ENCODE measurements at regions not wholly inside any gene's neighbourhood (a gene's known extent, or its start where the extent isn't known, plus 50 kb on each side); places are given as distances from the start of the nearest gene placed in this dataset.
A peak's percentile ranks its signal among the peaks of the same experiment; 100 is the strongest.

- Histone ChIP-seq H3K4me3 (peak overlapping the region in 1 of 4 donors; percentile 20), H3K27ac (peak overlapping the region; percentile 87 to 90 (median 88)), H3K27me3 (no peaks in the 10 kb centered on the region), H3K4me1 (peaks cover 0 to 37% (median 26%) of the 10 kb centered on the region in 4 donors), H3K9me3 (no peaks in the 10 kb centered on the region), H3K36me3 (no peaks in the 10 kb centered on the region)
- peak; percentile 93 for DNase-seq
- WGBS, 2 donors, result 60 to 74% methylated on average over 20 of the region's 20 CpGs
- no peak for TF ChIP-seq POLR2A (IDR thresholded peaks at IDR 0.05)
- peak in 1 of 4 donors; percentile 7 for TF ChIP-seq EP300 (IDR thresholded peaks at IDR 0.05)
- no peak for TF ChIP-seq CTCF (IDR thresholded peaks at IDR 0.05)
- TF ChIP-seq POLR2AphosphoS5 (IDR thresholded peaks at IDR 0.05), result peak; percentile 38 to 74 (median 54)
- intact Hi-C loops (cut with DNase I), result loop anchor here (1.0 kb wide), 2 partner anchors 19 to 91 kb away; partner anchors contain the start of gene KLF13
These were observed 91.1 kb upstream of the KLF13 start for GRCh38 chr15:31235311-31236183.

GRCh38 chr15:31236184-31237042 is 90.2 kb upstream of the KLF13 start:
- no peaks in the 10 kb centered on the region for H3K9me3 ChIP-seq
- peaks cover 0 to 37% (median 26%) of the 10 kb centered on the region in 4 donors for H3K4me1 ChIP-seq
- WGBS, 2 donors, result 64 to 66% methylated on average over 19 of the region's 19 CpGs
- peak overlapping the region in 1 of 4 donors; percentile 20 for H3K4me3 ChIP-seq
- intact Hi-C loops (cut with DNase I), result loop anchor here (1.0 kb wide), 2 partner anchors 20 to 90 kb away; partner anchors contain the start of gene KLF13
- peak overlapping the region; percentile 87 to 90 (median 88) for H3K27ac ChIP-seq
- TF ChIP-seq EP300 (IDR thresholded peaks at IDR 0.05) (peak in 3 of 4 donors; percentile 44 to 86 (median 50)), POLR2A (IDR thresholded peaks at IDR 0.05) (no peak), POLR2AphosphoS5 (IDR thresholded peaks at IDR 0.05) (peak; percentile 59 to 92 (median 78)), CTCF (IDR thresholded peaks at IDR 0.05) (no peak)
- peak; percentile 96 for DNase-seq
- no peaks in the 10 kb centered on the region for H3K36me3 ChIP-seq
- H3K27me3 ChIP-seq, result no peaks in the 10 kb centered on the region

DNA sequence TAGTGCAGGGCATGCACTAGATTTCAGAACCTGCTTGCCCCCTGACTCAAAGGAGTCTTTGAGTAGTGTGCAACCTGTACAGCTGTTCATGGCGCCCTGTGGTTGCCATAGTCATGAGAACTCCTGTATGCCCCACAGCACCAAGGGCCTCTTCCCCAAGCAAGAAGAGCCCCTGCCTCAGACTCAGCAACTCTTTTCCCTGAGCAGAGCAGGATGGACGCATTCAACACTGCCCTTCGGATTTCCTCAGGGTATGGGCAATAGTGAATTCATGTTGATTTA is 89.7 kb upstream of the KLF13 start:
- no peaks in the 10 kb centered on the region for H3K36me3 ChIP-seq
- TF ChIP-seq EP300 (IDR thresholded peaks at IDR 0.05), result no peak
- TF ChIP-seq POLR2A (IDR thresholded peaks at IDR 0.05), result no peak
- TF ChIP-seq CTCF (IDR thresholded peaks at IDR 0.05), result no peak
- no peak for TF ChIP-seq POLR2AphosphoS5 (IDR thresholded peaks at IDR 0.05)
- peaks cover 0 to 37% (median 26%) of the 10 kb centered on the region in 4 donors for H3K4me1 ChIP-seq
- 97% methylated on average over 3 of the region's 3 CpGs for WGBS, 2 donors
- no peaks in the 10 kb centered on the region for H3K9me3 ChIP-seq
- no peaks in the 10 kb centered on the region for H3K27me3 ChIP-seq
- no peak overlapping the region for H3K4me3 ChIP-seq
- DNase-seq, result peak; percentile 54
- H3K27ac ChIP-seq, result peak overlapping the region; percentile 87 to 90 (median 88)
- intact Hi-C loops (cut with DNase I), result no loop called here

DNA sequence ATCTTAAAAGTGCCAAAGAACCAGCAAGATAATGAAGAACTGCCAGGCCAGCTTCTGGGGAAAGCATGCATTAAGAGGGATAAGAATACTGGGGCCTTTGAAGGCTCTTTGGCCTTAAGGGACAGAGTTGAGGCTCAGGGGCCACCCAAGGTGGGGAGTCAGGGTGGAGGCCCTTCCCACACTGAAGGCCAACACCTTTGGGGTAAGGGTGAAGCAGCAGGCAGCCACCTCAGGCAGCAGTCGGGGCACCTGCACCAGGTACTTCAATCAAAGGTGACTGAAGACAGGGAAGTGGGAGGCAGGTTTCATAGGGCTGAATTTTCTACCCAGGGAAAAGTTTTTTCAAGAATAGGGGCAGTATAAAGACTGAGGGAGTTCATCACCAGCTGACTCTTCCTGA is 87.7 kb upstream of the KLF13 start:
- TF ChIP-seq POLR2AphosphoS5 (IDR thresholded peaks at IDR 0.05) (no peak), EP300 (IDR thresholded peaks at IDR 0.05) (no peak), POLR2A (IDR thresholded peaks at IDR 0.05) (no peak), CTCF (IDR thresholded peaks at IDR 0.05) (no peak)
- 29 to 58% methylated on average over 1 of the region's 1 CpG for WGBS, 2 donors

More for the DNA sequence above, 87.7 kb upstream of the KLF13 start:
- intact Hi-C loops (cut with DNase I), result no loop called here
- H3K4me3 ChIP-seq, result no peak overlapping the region
- no peaks in the 10 kb centered on the region for H3K27me3 ChIP-seq
- no peaks in the 10 kb centered on the region for H3K36me3 ChIP-seq
- peak; percentile 22 for DNase-seq
- peaks cover 0 to 39% (median 29%) of the 10 kb centered on the region in 4 donors for H3K4me1 ChIP-seq
- no peaks in the 10 kb centered on the region for H3K9me3 ChIP-seq
- no peak overlapping the region for H3K27ac ChIP-seq

Measured in sigmoid colon (tissue), 6 donors.